ENCODE measurements at regions not wholly inside any gene's neighbourhood (a gene's known extent, or its start where the extent isn't known, plus 50 kb on each side); places are given as distances from the start of the nearest gene placed in this dataset.

DNA sequence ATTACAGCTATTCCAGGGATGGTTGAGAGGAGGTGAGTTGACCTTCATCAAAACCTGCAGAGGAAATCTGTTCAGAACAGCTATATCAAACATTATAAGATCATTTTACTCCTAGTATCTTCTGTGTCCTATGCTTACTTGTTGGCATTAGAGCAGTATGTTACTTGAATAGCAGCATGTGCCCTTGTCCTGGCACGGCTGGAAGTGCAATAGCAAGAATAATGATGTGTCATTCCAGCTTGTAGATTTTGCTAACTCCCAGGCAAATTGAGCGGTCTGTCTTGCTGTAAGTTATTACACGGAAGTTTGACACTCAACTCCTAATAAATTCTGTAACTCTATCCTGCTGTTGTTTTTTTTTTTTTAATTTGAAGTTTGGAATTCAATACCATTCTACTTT lies 385.5 kb downstream of the TENT5A start:
- H3K27ac ChIP-seq: no peak overlapping the region
- H3K4me2 ChIP-seq: no peak overlapping the region
- WGBS (ENCODE audit: missing lambda C conversion rate): 20% methylated on average over 3 of the region's 3 CpGs
- H3K4me1 ChIP-seq: no peaks in the 10 kb centered on the region
- H3K4me3 ChIP-seq: no peak overlapping the region
- ChIA-PET POLR2A (no interaction called here), CTCF (no interaction called here)
- ATAC-seq (no peak), FAIRE-seq (no peak), DNase-seq (ENCODE audit: low read depth in 1 of 2, low spot score in 1 of 2) (no peak)
- TF ChIP-seq, protein P1, sequence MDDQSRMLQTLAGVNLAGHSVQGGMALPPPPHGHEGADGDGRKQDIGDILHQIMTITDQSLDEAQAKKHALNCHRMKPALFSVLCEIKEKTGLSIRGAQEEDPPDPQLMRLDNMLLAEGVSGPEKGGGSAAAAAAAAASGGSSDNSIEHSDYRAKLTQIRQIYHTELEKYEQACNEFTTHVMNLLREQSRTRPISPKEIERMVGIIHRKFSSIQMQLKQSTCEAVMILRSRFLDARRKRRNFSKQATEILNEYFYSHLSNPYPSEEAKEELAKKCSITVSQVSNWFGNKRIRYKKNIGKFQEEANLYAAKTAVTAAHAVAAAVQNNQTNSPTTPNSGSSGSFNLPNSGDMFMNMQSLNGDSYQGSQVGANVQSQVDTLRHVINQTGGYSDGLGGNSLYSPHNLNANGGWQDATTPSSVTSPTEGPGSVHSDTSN (IDR thresholded peaks at IDR 0.05): no peak
- no peak for TF ChIP-seq NPAS2 (CRISPR knock-in tag; IDR thresholded peaks at IDR 0.05; ENCODE audit: borderline replicate concordance)
- no peak for TF ChIP-seq KDM5A (IDR thresholded peaks at IDR 0.05)
- TF ChIP-seq KDM1A (IDR thresholded peaks at IDR 0.05; ENCODE audit: low read depth): no peak
- no peak for TF ChIP-seq RCOR1 (IDR thresholded peaks at IDR 0.05; ENCODE audit: low read depth, low read length)
- TF ChIP-seq, protein P2, sequence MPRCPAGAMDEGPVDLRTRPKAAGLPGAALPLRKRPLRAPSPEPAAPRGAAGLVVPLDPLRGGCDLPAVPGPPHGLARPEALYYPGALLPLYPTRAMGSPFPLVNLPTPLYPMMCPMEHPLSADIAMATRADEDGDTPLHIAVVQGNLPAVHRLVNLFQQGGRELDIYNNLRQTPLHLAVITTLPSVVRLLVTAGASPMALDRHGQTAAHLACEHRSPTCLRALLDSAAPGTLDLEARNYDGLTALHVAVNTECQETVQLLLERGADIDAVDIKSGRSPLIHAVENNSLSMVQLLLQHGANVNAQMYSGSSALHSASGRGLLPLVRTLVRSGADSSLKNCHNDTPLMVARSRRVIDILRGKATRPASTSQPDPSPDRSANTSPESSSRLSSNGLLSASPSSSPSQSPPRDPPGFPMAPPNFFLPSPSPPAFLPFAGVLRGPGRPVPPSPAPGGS (IDR thresholded peaks at IDR 0.05): no peak
- no peak for TF ChIP-seq RFX5 (IDR thresholded peaks at IDR 0.05)
- TF ChIP-seq POLR2AphosphoS2 (conservative IDR thresholded peaks at IDR 0.05; ENCODE audit: low read length): no peak
- no peak for TF ChIP-seq HOXA7 (CRISPR knock-in tag; IDR thresholded peaks at IDR 0.05)
- TF ChIP-seq, protein P3, sequence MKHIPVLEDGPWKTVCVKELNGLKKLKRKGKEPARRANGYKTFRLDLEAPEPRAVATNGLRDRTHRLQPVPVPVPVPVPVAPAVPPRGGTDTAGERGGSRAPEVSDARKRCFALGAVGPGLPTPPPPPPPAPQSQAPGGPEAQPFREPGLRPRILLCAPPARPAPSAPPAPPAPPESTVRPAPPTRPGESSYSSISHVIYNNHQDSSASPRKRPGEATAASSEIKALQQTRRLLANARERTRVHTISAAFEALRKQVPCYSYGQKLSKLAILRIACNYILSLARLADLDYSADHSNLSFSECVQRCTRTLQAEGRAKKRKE (CRISPR knock-in tag; IDR thresholded peaks at IDR 0.05; ENCODE audit: low read depth): no peak
- TF ChIP-seq TFCP2L1 (CRISPR knock-in tag; IDR thresholded peaks at IDR 0.05): no peak
- no peak for TF ChIP-seq CEBPB (IDR thresholded peaks at IDR 0.05)
- TF ChIP-seq, protein P4, sequence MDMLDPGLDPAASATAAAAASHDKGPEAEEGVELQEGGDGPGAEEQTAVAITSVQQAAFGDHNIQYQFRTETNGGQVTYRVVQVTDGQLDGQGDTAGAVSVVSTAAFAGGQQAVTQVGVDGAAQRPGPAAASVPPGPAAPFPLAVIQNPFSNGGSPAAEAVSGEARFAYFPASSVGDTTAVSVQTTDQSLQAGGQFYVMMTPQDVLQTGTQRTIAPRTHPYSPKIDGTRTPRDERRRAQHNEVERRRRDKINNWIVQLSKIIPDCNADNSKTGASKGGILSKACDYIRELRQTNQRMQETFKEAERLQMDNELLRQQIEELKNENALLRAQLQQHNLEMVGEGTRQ (IDR thresholded peaks at IDR 0.05): no peak
- no peak for TF ChIP-seq MAFK (IDR thresholded peaks at IDR 0.05; ENCODE audit: partially characterized antibody)
- no peaks in the 10 kb centered on the region for H3K9me3 ChIP-seq

DNA sequence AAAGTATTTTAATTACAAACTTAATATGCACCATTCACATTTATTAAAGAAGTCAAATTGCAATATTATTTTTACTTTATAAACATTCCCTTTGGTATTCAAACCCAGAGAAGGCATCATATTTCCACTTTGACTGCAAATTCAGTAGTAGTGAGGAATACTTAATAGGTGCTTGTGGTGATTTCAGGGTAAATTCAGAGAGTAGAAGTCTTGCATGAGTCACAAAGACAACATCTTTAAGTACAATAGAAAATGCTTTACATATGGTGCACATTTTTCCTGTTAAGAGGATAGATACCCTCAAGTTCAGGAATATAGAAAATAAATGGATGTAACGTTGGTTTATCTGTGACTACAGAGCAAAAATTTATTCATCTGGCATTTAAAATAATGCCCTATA lies 390.2 kb downstream of the TENT5A start:
- Histone ChIP-seq H3K4me3 (no peak overlapping the region), H3K4me2 (no peak overlapping the region), H3K9me3 (no peaks in the 10 kb centered on the region), H3K27ac (no peak overlapping the region), H3K4me1 (no peaks in the 10 kb centered on the region)
- ATAC-seq (no peak), FAIRE-seq (no peak), DNase-seq (ENCODE audit: low read depth in 1 of 2, low spot score in 1 of 2) (no peak)
- ChIA-PET POLR2A (no interaction called here), CTCF (interaction anchor here (0.6 kb wide), 1 partner anchor 797 kb away, joined by 3 read pairs; no protein-coding TSS in a partner anchor)
- TF ChIP-seq PHF8 (IDR thresholded peaks at IDR 0.05; ENCODE audit: borderline replicate concordance, low read depth) (no peak), HOXB5 (CRISPR knock-in tag; IDR thresholded peaks at IDR 0.05) (no peak), FOSB (CRISPR knock-in tag; IDR thresholded peaks at IDR 0.05) (no peak), RAD21 (conservative IDR thresholded peaks at IDR 0.05 in 1 of 2, IDR thresholded peaks at IDR 0.05 in 1 of 2) (no peak), CBX8 (IDR thresholded peaks at IDR 0.05) (no peak), HOXA7 (CRISPR knock-in tag; IDR thresholded peaks at IDR 0.05) (no peak), NFE2L2 (conservative IDR thresholded peaks at IDR 0.05; ENCODE audit: low read length) (no peak), CHD4 (IDR thresholded peaks at IDR 0.05; ENCODE audit: borderline replicate concordance) (no peak)
- TF ChIP-seq, protein P5, sequence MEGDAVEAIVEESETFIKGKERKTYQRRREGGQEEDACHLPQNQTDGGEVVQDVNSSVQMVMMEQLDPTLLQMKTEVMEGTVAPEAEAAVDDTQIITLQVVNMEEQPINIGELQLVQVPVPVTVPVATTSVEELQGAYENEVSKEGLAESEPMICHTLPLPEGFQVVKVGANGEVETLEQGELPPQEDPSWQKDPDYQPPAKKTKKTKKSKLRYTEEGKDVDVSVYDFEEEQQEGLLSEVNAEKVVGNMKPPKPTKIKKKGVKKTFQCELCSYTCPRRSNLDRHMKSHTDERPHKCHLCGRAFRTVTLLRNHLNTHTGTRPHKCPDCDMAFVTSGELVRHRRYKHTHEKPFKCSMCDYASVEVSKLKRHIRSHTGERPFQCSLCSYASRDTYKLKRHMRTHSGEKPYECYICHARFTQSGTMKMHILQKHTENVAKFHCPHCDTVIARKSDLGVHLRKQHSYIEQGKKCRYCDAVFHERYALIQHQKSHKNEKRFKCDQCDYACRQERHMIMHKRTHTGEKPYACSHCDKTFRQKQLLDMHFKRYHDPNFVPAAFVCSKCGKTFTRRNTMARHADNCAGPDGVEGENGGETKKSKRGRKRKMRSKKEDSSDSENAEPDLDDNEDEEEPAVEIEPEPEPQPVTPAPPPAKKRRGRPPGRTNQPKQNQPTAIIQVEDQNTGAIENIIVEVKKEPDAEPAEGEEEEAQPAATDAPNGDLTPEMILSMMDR (IDR thresholded peaks at IDR 0.05): no peak
- TF ChIP-seq, protein P6, sequence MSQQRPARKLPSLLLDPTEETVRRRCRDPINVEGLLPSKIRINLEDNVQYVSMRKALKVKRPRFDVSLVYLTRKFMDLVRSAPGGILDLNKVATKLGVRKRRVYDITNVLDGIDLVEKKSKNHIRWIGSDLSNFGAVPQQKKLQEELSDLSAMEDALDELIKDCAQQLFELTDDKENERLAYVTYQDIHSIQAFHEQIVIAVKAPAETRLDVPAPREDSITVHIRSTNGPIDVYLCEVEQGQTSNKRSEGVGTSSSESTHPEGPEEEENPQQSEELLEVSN (IDR thresholded peaks at IDR 0.05; ENCODE audit: borderline replicate concordance, low read depth): no peak
- WGBS (ENCODE audit: missing lambda C conversion rate): 0% methylated on average over 1 of the region's 1 CpG
